ENCODE measurements at regions not wholly inside any gene's neighbourhood (a gene's known extent, or its start where the extent isn't known, plus 50 kb on each side); places are given as distances from the start of the nearest gene placed in this dataset.

- no peaks in the 10 kb centered on the region for H4K20me1 ChIP-seq (ENCODE audit: low read depth, low read length)
- no peak overlapping the region for H2AFZ ChIP-seq (ENCODE audit: low read depth, low read length, severe bottlenecking)
- H3K36me3 ChIP-seq (ENCODE audit: low read length): no peaks in the 10 kb centered on the region
- no peaks in the 10 kb centered on the region for H3F3A ChIP-seq (ENCODE audit: insufficient read depth)
- H3K9me2 ChIP-seq (replicated peaks; ENCODE audit: insufficient read depth, low read length): no peaks in the 10 kb centered on the region
- no peak overlapping the region for H3K4me3 ChIP-seq (ENCODE audit: insufficient read depth, low read length, poor library complexity, severe bottlenecking)
- no peaks in the 10 kb centered on the region for H3K27me3 ChIP-seq (ENCODE audit: low read length)
- H3K9ac ChIP-seq (ENCODE audit: low read length): no peak overlapping the region
- H3K4me2 ChIP-seq (ENCODE audit: low read depth, low read length, poor library complexity, severe bottlenecking): no peak overlapping the region
- no peak overlapping the region for H3K27ac ChIP-seq (ENCODE audit: low read depth, low read length)
- TF ChIP-seq EZH2phosphoT487 (conservative IDR thresholded peaks at IDR 0.05; ENCODE audit: low read length): no peak
- no peak for TF ChIP-seq CTCF (IDR thresholded peaks at IDR 0.05; ENCODE audit: insufficient read depth, low read length, poor library complexity, severe bottlenecking)
- H3K9me3 ChIP-seq (ENCODE audit: insufficient read depth, low read length): no peaks in the 10 kb centered on the region
- H3K79me2 ChIP-seq (ENCODE audit: insufficient read depth, low read length): no peaks in the 10 kb centered on the region
These were observed 54.2 kb downstream of the TMEM100 start for GRCh38 chr17:55668312-55668920.

GRCh38 chr17:55666806-55667205 is 55.9 kb downstream of the TMEM100 start:
- no peak overlapping the region for H2AFZ ChIP-seq (ENCODE audit: low read depth, low read length, severe bottlenecking)
- no peak overlapping the region for H3K4me3 ChIP-seq (ENCODE audit: insufficient read depth, low read length, poor library complexity, severe bottlenecking)
- H3K27me3 ChIP-seq (ENCODE audit: low read length): no peaks in the 10 kb centered on the region
- H3K79me2 ChIP-seq (ENCODE audit: insufficient read depth, low read length): no peaks in the 10 kb centered on the region
- H3K9me3 ChIP-seq (ENCODE audit: insufficient read depth, low read length): no peaks in the 10 kb centered on the region
- no peaks in the 10 kb centered on the region for H3F3A ChIP-seq (ENCODE audit: insufficient read depth)
- H4K20me1 ChIP-seq (ENCODE audit: low read depth, low read length): no peaks in the 10 kb centered on the region
- no peak overlapping the region for H3K9ac ChIP-seq (ENCODE audit: low read length)
- no peak overlapping the region for H3K4me2 ChIP-seq (ENCODE audit: low read depth, low read length, poor library complexity, severe bottlenecking)
- H3K9me2 ChIP-seq (replicated peaks; ENCODE audit: insufficient read depth, low read length): no peaks in the 10 kb centered on the region
- TF ChIP-seq CTCF (IDR thresholded peaks at IDR 0.05; ENCODE audit: insufficient read depth, low read length, poor library complexity, severe bottlenecking) (no peak), EZH2phosphoT487 (conservative IDR thresholded peaks at IDR 0.05; ENCODE audit: low read length) (no peak)
- H3K27ac ChIP-seq (ENCODE audit: low read depth, low read length): no peak overlapping the region
- H3K36me3 ChIP-seq (ENCODE audit: low read length): no peaks in the 10 kb centered on the region

GRCh38 chr17:55664287-55664686 is 58.4 kb downstream of the TMEM100 start:
- Histone ChIP-seq H3K27ac (ENCODE audit: low read depth, low read length) (no peak overlapping the region), H3K9ac (ENCODE audit: low read length) (no peak overlapping the region), H3K9me2 (replicated peaks; ENCODE audit: insufficient read depth, low read length) (no peaks in the 10 kb centered on the region), H3K9me3 (ENCODE audit: insufficient read depth, low read length) (no peaks in the 10 kb centered on the region), H3K4me2 (ENCODE audit: low read depth, low read length, poor library complexity, severe bottlenecking) (no peak overlapping the region), H3K36me3 (ENCODE audit: low read length) (no peaks in the 10 kb centered on the region), H3K4me3 (ENCODE audit: insufficient read depth, low read length, poor library complexity, severe bottlenecking) (no peak overlapping the region), H4K20me1 (ENCODE audit: low read depth, low read length) (no peaks in the 10 kb centered on the region), H3K27me3 (ENCODE audit: low read length) (no peaks in the 10 kb centered on the region), H2AFZ (ENCODE audit: low read depth, low read length, severe bottlenecking) (no peak overlapping the region), H3F3A (ENCODE audit: insufficient read depth) (no peaks in the 10 kb centered on the region), H3K79me2 (ENCODE audit: insufficient read depth, low read length) (no peaks in the 10 kb centered on the region)
- TF ChIP-seq CTCF (IDR thresholded peaks at IDR 0.05; ENCODE audit: insufficient read depth, low read length, poor library complexity, severe bottlenecking) (no peak), EZH2phosphoT487 (conservative IDR thresholded peaks at IDR 0.05; ENCODE audit: low read length) (no peak)

Measured in SU-DHL-6 (cell line).